ENCODE measurements at regions not wholly inside any gene's neighbourhood (a gene's known extent, or its start where the extent isn't known, plus 50 kb on each side); places are given as distances from the start of the nearest gene placed in this dataset.
"Not testable (repeated sequence)": the region's sequence is repeated elsewhere in the genome, so short reads cannot be mapped to it uniquely, and the experiment has no call there.

GRCh38 chr1:228842094-228842775 lies 107.0 kb downstream of the RHOU start:
- Histone ChIP-seq H3K9me3 (no peaks in the 10 kb centered on the region), H3K27ac (no peak overlapping the region), H3K27me3 (ENCODE audit: low read depth) (no peaks in the 10 kb centered on the region), H3K36me3 (no peaks in the 10 kb centered on the region), H3K4me3 (no peak overlapping the region), H3K4me1 (peaks cover 19% of the 10 kb centered on the region)
- intact Hi-C loops (cut with DNase I) = no loop called here
- TF ChIP-seq CTCF (IDR thresholded peaks at IDR 0.05) = no peak
- DNase-seq (no peak), ATAC-seq (no peak)

GRCh38 chr1:228845101-228845500 lies 109.8 kb downstream of the RHOU start:
- no peak for DNase-seq
- no peak for ATAC-seq
- intact Hi-C loops (cut with DNase I) = no loop called here
- H3K9me3 ChIP-seq = no peaks in the 10 kb centered on the region
- no peak overlapping the region for H3K27ac ChIP-seq
- no peak for TF ChIP-seq CTCF (IDR thresholded peaks at IDR 0.05)
- H3K27me3 ChIP-seq (ENCODE audit: low read depth) = no peaks in the 10 kb centered on the region
- H3K36me3 ChIP-seq = no peaks in the 10 kb centered on the region
- H3K4me1 ChIP-seq = peaks cover 5% of the 10 kb centered on the region
- no peak overlapping the region for H3K4me3 ChIP-seq

GRCh38 chr1:228846952-228847351 lies 111.7 kb downstream of the RHOU start:
- Histone ChIP-seq H3K36me3 (no peaks in the 10 kb centered on the region), H3K9me3 (no peaks in the 10 kb centered on the region), H3K4me1 (peaks cover 5% of the 10 kb centered on the region), H3K4me3 (no peak overlapping the region), H3K27me3 (ENCODE audit: low read depth) (no peaks in the 10 kb centered on the region), H3K27ac (no peak overlapping the region)
- DNase-seq = no peak
- TF ChIP-seq CTCF (IDR thresholded peaks at IDR 0.05) = no peak
- intact Hi-C loops (cut with DNase I) = no loop called here
- ATAC-seq = no peak

GRCh38 chr1:228847451-228847850 lies 112.2 kb downstream of the RHOU start:
- H3K4me1 ChIP-seq; H3K9me3 ChIP-seq; H3K27me3 ChIP-seq (ENCODE audit: low read depth); DNase-seq; intact Hi-C loops (cut with DNase I); H3K4me3 ChIP-seq; H3K27ac ChIP-seq; ATAC-seq; H3K36me3 ChIP-seq: not testable (repeated sequence)

- DNase-seq = no peak
- Histone ChIP-seq H3K4me1 (peaks cover 5% of the 10 kb centered on the region), H3K9me3 (no peaks in the 10 kb centered on the region), H3K4me3 (no peak overlapping the region), H3K36me3 (no peaks in the 10 kb centered on the region), H3K27ac (no peak overlapping the region), H3K27me3 (ENCODE audit: low read depth) (no peaks in the 10 kb centered on the region)
- no peak for ATAC-seq
- TF ChIP-seq CTCF (IDR thresholded peaks at IDR 0.05) = no peak
- intact Hi-C loops (cut with DNase I) = no loop called here
Measured at GRCh38 chr1:228848406-228848805, 113.1 kb downstream of the RHOU start.

- no peaks in the 10 kb centered on the region for H3K36me3 ChIP-seq
- peak in 1 of 2 donors; percentile 56 for ATAC-seq
- DNase-seq = no peak
Measured at GRCh38 chr1:228849011-228849541, 113.8 kb downstream of the RHOU start.

More at GRCh38 chr1:228849011-228849541, 113.8 kb downstream of the RHOU start:
- H3K4me3 ChIP-seq = no peak overlapping the region
- H3K9me3 ChIP-seq = no peaks in the 10 kb centered on the region
- intact Hi-C loops (cut with DNase I) = no loop called here
- no peaks in the 10 kb centered on the region for H3K27me3 ChIP-seq (ENCODE audit: low read depth)
- H3K4me1 ChIP-seq = peaks cover 5% of the 10 kb centered on the region
- H3K27ac ChIP-seq = no peak overlapping the region
- TF ChIP-seq CTCF (IDR thresholded peaks at IDR 0.05) = no peak

All from lower lobe of right lung (tissue), 2 donors.